Left lung (tissue), 4 donors: ENCODE measurements at regions not wholly inside any gene's neighbourhood (a gene's known extent, or its start where the extent isn't known, plus 50 kb on each side); places are given as distances from the start of the nearest gene placed in this dataset.
A peak's percentile ranks its signal among the peaks of the same experiment; 100 is the strongest.

Experiments used
- ATAC-seq: fragments of 200-7000 bp; cut with Tn5 transposase; one replicate; pipeline ENCODE4 v1.9.1; 2020; ENCODE audit warnings: moderate library complexity
- DNase-seq, 4 donors: peaks; one replicate each; pipeline ENCODE4 v3.0.0-alpha.2; 2013 to 2020
- H3K27ac ChIP-seq, 2 donors: fragments of 200-600 bp; sonication (generic) in 1 of 2; one replicate each; pipeline versions ENCODE4 v1.5.0 to v1.8.0; 2020 to 2021
- H3K27me3 ChIP-seq, 2 donors: fragments of 200-600 bp; sonication (generic) in 1 of 2; one replicate each; pipeline versions ENCODE4 v1.5.0 to v1.8.0; 2020 to 2021
- H3K36me3 ChIP-seq, 2 donors: fragments of 200-600 bp; sonication (generic) in 1 of 2; one replicate each; pipeline versions ENCODE4 v1.5.0 to v1.8.0; 2020 to 2021
- H3K4me1 ChIP-seq, 2 donors: fragments of 200-600 bp; one replicate each; pipeline ENCODE4 v1.8.0; 2021
- H3K4me3 ChIP-seq, 2 donors: fragments of 200-600 bp; sonication (generic) in 1 of 2; one replicate each; pipeline versions ENCODE4 v1.5.0 to v1.8.0; 2020 to 2021; ENCODE audit warnings: mild to moderate bottlenecking in 1 of 2
- H3K9me3 ChIP-seq, 2 donors: fragments of 200-600 bp; sonication (generic) in 1 of 2; one replicate each; pipeline versions ENCODE4 v1.5.0 to v1.8.0; 2020 to 2021
- intact Hi-C, 2 donors: fragments of 100-400 bp; cut with DNase I; formaldehyde crosslinking; loops; one replicate each; pipeline versions ENCODE4 v1.11.2 to v1.14.2; 2022
- TF ChIP-seq, protein P1 (sequence below), 2 donors: fragments of 200-600 bp; sonication (generic) in 1 of 2; IDR thresholded peaks; one replicate each; pipeline versions ENCODE4 v1.5.0 to v1.8.0; 2021; ENCODE audit warnings: antibody characterized with exemption in 2 of 2
- donor health status: DM: no; HTN: yes; CAD: no.
- donor health status: DM: no; HTN: no; CAD: no.

DNA sequence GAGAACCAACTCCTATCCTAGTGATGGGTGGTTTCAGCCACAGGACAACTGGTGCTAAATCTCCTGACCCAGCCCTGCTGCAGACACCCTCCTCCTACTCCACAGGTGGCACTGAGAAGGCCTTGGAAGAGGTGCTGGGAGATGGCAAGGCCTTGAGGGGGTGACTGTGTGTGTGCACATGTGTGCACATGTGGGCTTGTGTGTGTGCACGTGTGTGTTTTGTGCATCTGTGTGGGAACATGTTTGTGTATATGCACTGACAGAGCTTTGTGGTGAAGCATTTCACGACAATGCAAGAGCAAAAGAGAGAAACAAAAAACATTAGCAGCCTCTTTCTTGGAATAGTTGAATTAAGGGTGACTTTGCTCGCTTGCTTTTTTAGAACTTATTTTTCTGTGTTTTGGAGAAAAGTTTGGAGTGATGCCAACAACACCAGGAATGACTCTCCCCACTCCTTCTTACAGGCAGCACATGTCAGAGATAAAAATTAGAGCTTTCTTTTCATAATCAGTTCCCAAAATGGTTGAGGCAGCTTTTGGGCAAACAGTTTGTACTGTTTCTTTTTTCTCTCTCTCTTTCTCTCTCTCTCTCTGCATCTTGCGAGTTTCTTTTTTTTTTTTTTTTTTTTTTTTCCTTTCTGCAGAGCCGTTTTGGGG, 69.5 kb downstream of the SEC61G start:
- intact Hi-C loops = no loop called here
- Histone ChIP-seq H3K36me3 (no peaks in the 10 kb centered on the region), H3K27me3 (no peaks in the 10 kb centered on the region), H3K27ac (no peak overlapping the region), H3K9me3 (no peaks in the 10 kb centered on the region), H3K4me3 (no peak overlapping the region), H3K4me1 (no peaks in the 10 kb centered on the region)
- TF ChIP-seq, protein P1, sequence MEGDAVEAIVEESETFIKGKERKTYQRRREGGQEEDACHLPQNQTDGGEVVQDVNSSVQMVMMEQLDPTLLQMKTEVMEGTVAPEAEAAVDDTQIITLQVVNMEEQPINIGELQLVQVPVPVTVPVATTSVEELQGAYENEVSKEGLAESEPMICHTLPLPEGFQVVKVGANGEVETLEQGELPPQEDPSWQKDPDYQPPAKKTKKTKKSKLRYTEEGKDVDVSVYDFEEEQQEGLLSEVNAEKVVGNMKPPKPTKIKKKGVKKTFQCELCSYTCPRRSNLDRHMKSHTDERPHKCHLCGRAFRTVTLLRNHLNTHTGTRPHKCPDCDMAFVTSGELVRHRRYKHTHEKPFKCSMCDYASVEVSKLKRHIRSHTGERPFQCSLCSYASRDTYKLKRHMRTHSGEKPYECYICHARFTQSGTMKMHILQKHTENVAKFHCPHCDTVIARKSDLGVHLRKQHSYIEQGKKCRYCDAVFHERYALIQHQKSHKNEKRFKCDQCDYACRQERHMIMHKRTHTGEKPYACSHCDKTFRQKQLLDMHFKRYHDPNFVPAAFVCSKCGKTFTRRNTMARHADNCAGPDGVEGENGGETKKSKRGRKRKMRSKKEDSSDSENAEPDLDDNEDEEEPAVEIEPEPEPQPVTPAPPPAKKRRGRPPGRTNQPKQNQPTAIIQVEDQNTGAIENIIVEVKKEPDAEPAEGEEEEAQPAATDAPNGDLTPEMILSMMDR (IDR thresholded peaks at IDR 0.05) = no peak
- no peak for ATAC-seq
- DNase-seq = peak in 2 of 4 donors; percentile 56 to 71

DNA sequence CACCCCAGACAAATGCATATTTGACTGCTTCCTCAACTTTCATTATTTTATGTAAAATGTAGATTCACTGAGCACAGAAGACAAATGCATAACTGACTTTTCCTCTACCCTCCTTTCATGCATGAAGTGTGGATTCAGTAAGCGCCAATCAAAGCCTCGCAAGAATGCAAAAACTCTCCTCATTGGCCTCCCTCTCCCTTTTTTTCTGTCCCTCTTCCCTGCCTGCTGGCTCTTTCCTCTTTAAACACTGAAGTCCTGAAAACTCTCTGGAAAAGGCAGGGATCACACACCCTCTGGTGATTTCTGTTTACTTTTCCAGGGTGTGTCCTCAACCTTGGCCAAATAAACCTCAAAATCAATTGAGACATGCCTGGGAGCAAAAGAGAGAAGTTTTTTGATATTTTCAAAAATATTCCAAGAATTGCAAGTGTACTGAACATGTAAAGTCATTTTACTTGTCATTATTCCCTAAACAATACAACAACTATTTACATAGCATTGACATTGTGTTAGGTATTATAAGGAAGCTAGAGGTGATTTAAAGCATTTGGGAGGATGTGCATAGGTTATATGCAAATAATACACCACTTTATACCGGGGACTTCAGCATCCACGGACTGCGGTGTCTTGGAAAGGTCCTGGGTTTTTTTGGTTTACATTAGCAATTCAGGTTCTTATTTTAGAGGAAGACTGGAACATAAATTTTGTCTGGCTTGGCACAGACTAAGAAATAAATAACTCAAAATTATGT, 71.4 kb downstream of the SEC61G start:
- TF ChIP-seq, protein P1 (IDR thresholded peaks at IDR 0.05) = no peak
- Histone ChIP-seq H3K36me3 (no peaks in the 10 kb centered on the region), H3K27me3 (no peaks in the 10 kb centered on the region), H3K9me3 (no peaks in the 10 kb centered on the region), H3K27ac (no peak overlapping the region), H3K4me1 (no peaks in the 10 kb centered on the region), H3K4me3 (no peak overlapping the region)
- ATAC-seq = no peak
- intact Hi-C loops = no loop called here
- no peak for DNase-seq

DNA sequence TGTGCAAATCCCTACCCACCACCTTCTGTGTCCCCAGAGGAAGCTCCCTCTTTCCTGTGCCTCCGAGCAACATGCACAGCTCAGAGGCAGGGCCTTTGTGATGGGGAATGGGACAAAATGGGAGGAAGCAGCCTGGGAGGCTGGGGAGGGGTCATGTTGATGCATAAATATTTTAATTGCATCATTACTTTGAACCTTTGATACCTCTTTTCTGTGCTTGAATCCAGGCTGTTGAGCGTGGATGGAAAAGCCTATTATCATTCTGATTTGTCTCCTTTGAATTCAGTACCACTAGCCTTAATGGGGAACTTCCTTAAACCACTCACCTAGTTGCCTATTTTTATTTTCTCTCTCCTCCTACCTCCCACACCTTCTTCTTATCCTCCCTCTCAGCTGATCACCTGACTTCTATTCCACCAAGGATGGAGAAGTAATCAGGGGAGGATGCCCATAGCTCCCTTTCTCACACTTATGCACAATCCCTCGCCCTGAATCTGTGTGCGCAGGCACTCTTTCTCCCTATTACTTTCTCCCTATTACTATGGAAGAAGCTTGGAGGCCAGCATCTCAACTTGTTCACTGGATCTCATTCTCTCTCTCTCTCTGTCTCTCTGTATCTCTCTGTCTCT, 78.5 kb downstream of the SEC61G start:
- DNase-seq (no peak), ATAC-seq (no peak)
- H3K27me3 ChIP-seq = no peaks in the 10 kb centered on the region
- H3K9me3 ChIP-seq = no peaks in the 10 kb centered on the region
- TF ChIP-seq, protein P1 (IDR thresholded peaks at IDR 0.05) = no peak
- no peak overlapping the region for H3K4me3 ChIP-seq
- intact Hi-C loops = no loop called here
- no peaks in the 10 kb centered on the region for H3K36me3 ChIP-seq
- no peaks in the 10 kb centered on the region for H3K4me1 ChIP-seq
- H3K27ac ChIP-seq = no peak overlapping the region

DNA sequence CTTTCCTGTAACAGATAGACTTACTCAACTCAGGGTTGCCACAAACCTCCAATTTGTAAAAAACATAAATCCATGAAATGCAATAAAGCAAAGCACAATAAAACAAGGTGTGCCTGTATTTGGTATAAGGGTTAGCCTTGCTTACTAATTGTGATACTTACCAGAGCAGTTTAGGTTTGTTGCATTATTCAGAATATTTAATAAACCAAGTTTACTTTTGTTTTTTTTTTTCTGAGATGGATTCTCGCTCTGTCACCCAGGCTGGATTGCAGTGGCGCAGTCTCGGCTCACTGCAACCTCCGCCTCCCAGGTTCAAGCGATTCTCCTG, 79.6 kb downstream of the SEC61G start:
- intact Hi-C loops = no loop called here
- ATAC-seq (no peak), DNase-seq (no peak)
- H3K4me3 ChIP-seq = no peak overlapping the region
- H3K9me3 ChIP-seq = no peaks in the 10 kb centered on the region
- H3K4me1 ChIP-seq = no peaks in the 10 kb centered on the region
- H3K36me3 ChIP-seq = no peaks in the 10 kb centered on the region
- H3K27me3 ChIP-seq = no peaks in the 10 kb centered on the region
- TF ChIP-seq, protein P1 (IDR thresholded peaks at IDR 0.05) = no peak
- no peak overlapping the region for H3K27ac ChIP-seq

DNA sequence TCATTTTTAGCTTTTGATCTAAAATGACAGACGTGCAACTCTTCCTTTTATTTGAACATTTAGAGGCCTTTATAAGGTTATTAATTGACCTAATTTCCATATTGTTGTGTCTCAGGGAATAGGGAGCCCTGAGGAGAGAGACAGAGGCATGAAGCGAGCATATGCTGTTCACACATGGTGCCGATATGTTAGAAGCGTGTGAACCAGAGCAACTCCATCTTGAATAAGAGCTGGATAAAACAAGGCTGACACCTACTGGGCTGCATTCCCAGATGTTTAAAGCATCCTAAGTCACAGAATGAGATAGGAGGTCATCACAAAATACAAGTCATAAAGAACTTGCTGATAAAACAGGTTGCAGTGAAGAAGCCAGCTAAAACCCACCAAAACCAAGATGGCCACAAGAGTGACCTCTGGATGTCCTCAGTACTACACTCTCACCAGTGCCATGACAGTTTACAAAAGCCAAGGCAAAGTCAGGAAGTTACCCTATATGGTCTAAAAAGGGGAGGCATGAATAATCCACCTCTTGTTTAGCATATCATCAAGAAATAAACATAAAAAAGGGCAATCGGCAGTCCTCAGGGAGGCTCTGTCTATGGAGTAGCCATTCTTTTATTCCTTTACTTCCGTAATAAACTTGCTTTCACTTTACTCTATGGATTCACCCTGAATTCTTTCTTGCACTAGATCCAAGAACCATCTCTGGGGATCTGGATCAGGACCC, 80.1 kb downstream of the SEC61G start:
- Histone ChIP-seq H3K27ac (no peak overlapping the region), H3K27me3 (no peaks in the 10 kb centered on the region), H3K4me1 (no peaks in the 10 kb centered on the region), H3K4me3 (no peak overlapping the region), H3K9me3 (no peaks in the 10 kb centered on the region), H3K36me3 (no peaks in the 10 kb centered on the region)
- TF ChIP-seq, protein P1 (IDR thresholded peaks at IDR 0.05) = no peak
- DNase-seq (no peak), ATAC-seq (no peak)
- intact Hi-C loops = no loop called here
